Ovary (tissue), 7 donors: ENCODE measurements at regions not wholly inside any gene's neighbourhood (a gene's known extent, or its start where the extent isn't known, plus 50 kb on each side); places are given as distances from the start of the nearest gene placed in this dataset.

Experiments used
- DNase-seq, 5 donors: peaks; one replicate each; pipeline ENCODE4 v3.0.0-alpha.2; 2019 to 2020
- H3K27ac ChIP-seq, 2 donors: fragments of 200-600 bp; one replicate each; pipeline versions ENCODE4 v1.5.1 to v1.8.0; 2019 to 2022
- H3K27me3 ChIP-seq: fragments of 200-600 bp; one replicate; pipeline ENCODE4 v1.8.0; 2022
- H3K36me3 ChIP-seq: fragments of 200-600 bp; sonication (generic); one replicate; pipeline ENCODE4 v1.5.1; 2019
- H3K4me1 ChIP-seq: one replicate; pipeline ENCODE4 v1.8.1; 2013; ENCODE audit warnings: mild to moderate bottlenecking, moderate library complexity; ENCODE audit not compliant: insufficient read depth
- H3K4me3 ChIP-seq: fragments of 200-600 bp; sonication (generic); one replicate; pipeline ENCODE4 v1.5.1; 2017
- H3K9me3 ChIP-seq, 2 donors: fragments of 200-600 bp in 1 of 2; sonication (generic) in 1 of 2; one replicate each; pipeline versions ENCODE4 v1.5.1 to v1.8.1; 2013 to 2019; ENCODE audit warnings: mild to moderate bottlenecking in 1 of 2, moderate library complexity in 1 of 2
- EP300 ChIP-seq: sonication (generic); formaldehyde crosslinking; IDR thresholded peaks from one replicate; pipeline ENCODE4 v1.6.1; 2017; ENCODE audit warnings: antibody characterized with exemption
- POLR2A ChIP-seq: fragments of 450-650 bp; IDR thresholded peaks from one replicate; pipeline ENCODE4 v1.6.1; 2017; ENCODE audit warnings: antibody characterized with exemption, mild to moderate bottlenecking, moderate library complexity
- WGBS, 3 donors: extraction: QIAGEN DNeasy Blood & Tissue Kit in 1 of 3; methylation state at CpG; one replicate each; pipeline versions ENCODE4 v1.1.5 to v1.1.7; 2013 to 2017; 5-methylcytosine and 5-hydroxymethylcytosine counted together
- intact Hi-C, 4 donors: fragments of 100-400 bp; cut with DNase I; formaldehyde crosslinking; loops; one replicate each; pipeline versions ENCODE4 v1.11.0 to v1.15.1; 2022 to 2023
- TF ChIP-seq, protein P1 (sequence below), 3 donors: fragments of 450-650 bp in 2 of 3; fragments of 200-600 bp in 1 of 3; IDR thresholded peaks; one replicate each; pipeline versions ENCODE4 v1.5.1 to v1.8.0; 2016 to 2022; ENCODE audit warnings: antibody characterized with exemption in 3 of 3, mild to moderate bottlenecking in 1 of 3
- donor health status: DM: no; HTN: no; CAD: no; lungs with moderate emphysema.
- donor health status: DM: no; HTN: no; CAD: no.
- donor health status: Bipolar disorder and iron deficiency.
- donor health status: DM: no; HTN: no; CAD: no.
- donor health status: DM: yes; HTN: yes; CAD: no.

GRCh38 chr5:35477321-35477720, 140.3 kb upstream of the SPEF2 start:
- TF ChIP-seq, protein P1, sequence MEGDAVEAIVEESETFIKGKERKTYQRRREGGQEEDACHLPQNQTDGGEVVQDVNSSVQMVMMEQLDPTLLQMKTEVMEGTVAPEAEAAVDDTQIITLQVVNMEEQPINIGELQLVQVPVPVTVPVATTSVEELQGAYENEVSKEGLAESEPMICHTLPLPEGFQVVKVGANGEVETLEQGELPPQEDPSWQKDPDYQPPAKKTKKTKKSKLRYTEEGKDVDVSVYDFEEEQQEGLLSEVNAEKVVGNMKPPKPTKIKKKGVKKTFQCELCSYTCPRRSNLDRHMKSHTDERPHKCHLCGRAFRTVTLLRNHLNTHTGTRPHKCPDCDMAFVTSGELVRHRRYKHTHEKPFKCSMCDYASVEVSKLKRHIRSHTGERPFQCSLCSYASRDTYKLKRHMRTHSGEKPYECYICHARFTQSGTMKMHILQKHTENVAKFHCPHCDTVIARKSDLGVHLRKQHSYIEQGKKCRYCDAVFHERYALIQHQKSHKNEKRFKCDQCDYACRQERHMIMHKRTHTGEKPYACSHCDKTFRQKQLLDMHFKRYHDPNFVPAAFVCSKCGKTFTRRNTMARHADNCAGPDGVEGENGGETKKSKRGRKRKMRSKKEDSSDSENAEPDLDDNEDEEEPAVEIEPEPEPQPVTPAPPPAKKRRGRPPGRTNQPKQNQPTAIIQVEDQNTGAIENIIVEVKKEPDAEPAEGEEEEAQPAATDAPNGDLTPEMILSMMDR (IDR thresholded peaks at IDR 0.05), result no peak
- TF ChIP-seq POLR2A (no peak), EP300 (no peak)
- no peak for DNase-seq
- Histone ChIP-seq H3K27me3 (no peaks in the 10 kb centered on the region), H3K27ac (no peak overlapping the region), H3K4me3 (no peak overlapping the region), H3K9me3 (no peaks in the 10 kb centered on the region), H3K4me1 (peaks cover 7% of the 10 kb centered on the region), H3K36me3 (no peaks in the 10 kb centered on the region)
- intact Hi-C loops, result no loop called here

DNA sequence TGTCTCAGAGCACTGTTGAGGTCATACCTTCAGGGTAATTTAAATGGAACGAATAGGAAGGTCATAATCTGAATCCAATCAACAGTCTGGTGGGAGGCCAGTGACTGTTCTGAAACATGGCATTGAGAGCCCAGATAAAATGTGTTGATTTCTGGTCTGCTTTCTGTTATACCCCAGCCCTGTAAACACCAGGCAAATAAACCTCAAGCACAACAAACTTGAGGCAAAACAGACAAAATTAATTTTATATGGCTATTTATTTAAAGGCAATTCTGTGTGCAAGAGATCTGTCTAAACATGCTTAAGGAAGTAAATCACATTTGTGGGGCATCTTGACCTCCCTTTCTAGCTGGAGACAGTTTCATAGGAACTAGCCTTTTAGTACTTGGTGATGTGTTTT, 140.9 kb upstream of the SPEF2 start:
- Histone ChIP-seq H3K9me3 (no peaks in the 10 kb centered on the region), H3K4me3 (no peak overlapping the region), H3K27me3 (no peaks in the 10 kb centered on the region), H3K4me1 (peaks cover 5% of the 10 kb centered on the region), H3K36me3 (no peaks in the 10 kb centered on the region), H3K27ac (no peak overlapping the region)
- DNase-seq, result no peak
- TF ChIP-seq POLR2A (no peak), EP300 (no peak)
- TF ChIP-seq, protein P1 (IDR thresholded peaks at IDR 0.05), result no peak
- intact Hi-C loops, result no loop called here
- WGBS, 3 donors, result 5 to 24% (median 10%) methylated on average over 1 of the region's 1 CpG

GRCh38 chr5:35476036-35476435, 141.6 kb upstream of the SPEF2 start:
- WGBS, 3 donors, result 3 to 15% (median 13%) methylated on average over 2 of the region's 2 CpGs

DNA sequence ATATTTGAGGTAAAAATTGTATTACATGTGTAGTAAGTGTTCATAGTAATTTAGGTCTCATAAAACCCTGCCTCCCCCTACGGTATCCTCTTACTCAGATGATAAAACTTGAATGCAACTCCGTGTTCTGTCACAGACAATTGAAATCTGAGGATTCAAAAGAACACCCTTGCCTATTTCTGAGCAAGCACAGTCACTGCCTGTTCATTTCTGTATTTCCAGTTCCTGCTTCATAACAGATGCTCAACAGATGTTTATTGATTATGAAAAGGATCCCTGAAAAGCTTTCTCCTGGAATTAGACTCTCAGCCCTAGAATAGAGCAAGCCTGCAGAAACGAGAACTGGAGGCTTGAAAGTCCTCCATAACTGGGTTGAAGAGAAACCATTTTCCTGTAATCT, 144.1 kb upstream of the SPEF2 start:
- Histone ChIP-seq H3K27ac (no peak overlapping the region), H3K27me3 (no peaks in the 10 kb centered on the region), H3K9me3 (no peaks in the 10 kb centered on the region), H3K36me3 (no peaks in the 10 kb centered on the region), H3K4me1 (peaks cover 5% of the 10 kb centered on the region), H3K4me3 (no peak overlapping the region)
- DNase-seq, result no peak
- TF ChIP-seq EP300 (no peak), POLR2A (no peak)
- TF ChIP-seq, protein P1 (IDR thresholded peaks at IDR 0.05), result no peak
- WGBS, 3 donors, result 80 to 85% (median 83%) methylated on average over 3 of the region's 3 CpGs
- intact Hi-C loops, result no loop called here

More at GRCh38 chr5:35476036-35476435, 141.6 kb upstream of the SPEF2 start:
- TF ChIP-seq, protein P1 (IDR thresholded peaks at IDR 0.05), result no peak
- TF ChIP-seq EP300, result no peak
- no peak for TF ChIP-seq POLR2A
- DNase-seq, result no peak
- Histone ChIP-seq H3K9me3 (no peaks in the 10 kb centered on the region), H3K4me1 (peaks cover 5% of the 10 kb centered on the region), H3K27me3 (no peaks in the 10 kb centered on the region), H3K36me3 (no peaks in the 10 kb centered on the region), H3K27ac (no peak overlapping the region), H3K4me3 (no peak overlapping the region)
- intact Hi-C loops, result no loop called here

DNA sequence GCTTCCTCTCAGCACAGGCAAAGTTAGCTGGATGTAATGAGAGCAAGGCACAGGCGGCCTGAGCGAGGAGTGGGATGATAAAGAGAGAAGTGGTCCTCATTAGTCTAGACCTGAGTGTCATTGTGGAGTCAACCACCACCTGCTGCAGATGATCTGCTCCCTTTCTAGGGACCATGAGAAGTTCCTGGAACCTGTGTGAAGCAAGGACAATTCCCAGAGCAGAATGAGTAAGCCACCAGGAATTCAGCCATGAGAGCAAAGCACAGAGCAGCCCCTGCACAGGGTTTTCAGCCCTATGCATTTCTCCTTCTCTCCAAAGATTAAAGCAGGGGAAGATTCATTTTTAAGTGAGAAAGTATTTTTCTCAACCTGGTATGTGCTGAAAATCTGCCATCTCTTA, 146.8 kb upstream of the SPEF2 start:
- intact Hi-C loops, result no loop called here
- 72 to 78% (median 76%) methylated on average over 2 of the region's 2 CpGs for WGBS, 3 donors
- H3K4me1 ChIP-seq, result no peaks in the 10 kb centered on the region
- H3K36me3 ChIP-seq, result no peaks in the 10 kb centered on the region
- peak in 1 of 5 donors; percentile 17 for DNase-seq
- H3K4me3 ChIP-seq, result no peak overlapping the region
- H3K27ac ChIP-seq, result no peak overlapping the region
- TF ChIP-seq, protein P1 (IDR thresholded peaks at IDR 0.05), result no peak
- TF ChIP-seq EP300 (no peak), POLR2A (no peak)
- H3K27me3 ChIP-seq, result no peaks in the 10 kb centered on the region
- H3K9me3 ChIP-seq, result no peaks in the 10 kb centered on the region
